ENCODE measurements at regions not wholly inside any gene's neighbourhood (a gene's known extent, or its start where the extent isn't known, plus 50 kb on each side); places are given as distances from the start of the nearest gene placed in this dataset.
"Not testable (repeated sequence)": the region's sequence is repeated elsewhere in the genome, so short reads cannot be mapped to it uniquely, and the experiment has no call there.

- not testable (repeated sequence) for H3K4me1 ChIP-seq (ENCODE audit: control insufficient read depth, insufficient read depth, low read length, unreplicated experiment); H2AFZ ChIP-seq (ENCODE audit: low read length, unreplicated experiment); H3K79me2 ChIP-seq (ENCODE audit: control insufficient read depth, insufficient read depth, low read length, unreplicated experiment); H3K27me3 ChIP-seq (ENCODE audit: insufficient read depth, low read length); H3K27ac ChIP-seq (ENCODE audit: low read depth, low read length); H3K4me3 ChIP-seq (ENCODE audit: low read depth, low read length); H3K36me3 ChIP-seq (ENCODE audit: insufficient read depth, low read length)
Observed at GRCh38 chrX:74183047-74183446, 120.9 kb upstream of the ZCCHC13 start.

DNA sequence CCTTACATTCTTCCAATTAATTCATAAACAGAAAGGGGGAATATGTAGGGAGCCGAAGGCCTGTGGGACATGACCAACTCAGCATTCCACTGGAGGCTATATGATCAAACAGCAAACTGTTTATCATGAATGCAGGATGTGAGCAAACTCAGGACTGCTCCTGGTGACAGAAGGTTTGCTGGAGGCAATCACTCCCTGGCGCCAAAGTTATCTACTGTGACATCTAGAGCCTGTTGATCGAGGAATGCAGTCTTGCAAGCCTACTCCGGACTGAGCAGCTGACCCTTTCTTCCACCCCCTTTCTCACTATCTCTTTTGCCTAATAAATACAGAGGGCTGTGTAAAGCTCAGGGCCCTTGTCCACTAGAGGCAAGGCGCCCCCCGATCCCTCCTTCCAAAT is 122.0 kb upstream of the ZCCHC13 start:
- not testable (repeated sequence) for H3K79me2 ChIP-seq (ENCODE audit: control insufficient read depth, insufficient read depth, low read length, unreplicated experiment); H3K4me1 ChIP-seq (ENCODE audit: control insufficient read depth, insufficient read depth, low read length, unreplicated experiment); H3K27me3 ChIP-seq (ENCODE audit: insufficient read depth, low read length); H3K4me3 ChIP-seq (ENCODE audit: low read depth, low read length); H3K36me3 ChIP-seq (ENCODE audit: insufficient read depth, low read length); H2AFZ ChIP-seq (ENCODE audit: low read length, unreplicated experiment); H3K27ac ChIP-seq (ENCODE audit: low read depth, low read length)

DNA sequence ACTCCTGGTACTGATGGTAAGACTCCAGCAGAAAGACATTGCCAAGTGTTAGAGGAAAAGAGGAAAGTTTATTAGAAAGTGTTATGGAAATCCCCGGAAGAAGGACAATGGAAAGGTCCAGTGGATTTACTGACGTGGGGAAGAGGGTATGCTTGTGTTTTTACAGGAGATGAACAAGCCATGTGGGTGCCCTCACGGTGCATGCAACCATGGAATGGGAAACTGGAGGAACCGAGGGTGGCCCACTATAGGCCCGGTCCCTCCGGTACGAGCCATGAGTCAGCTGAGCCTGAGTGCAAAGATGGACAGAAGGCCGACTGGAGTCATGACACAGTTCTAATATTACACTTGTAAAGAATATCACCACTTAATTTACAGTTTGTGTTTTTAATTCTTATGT is 123.3 kb upstream of the ZCCHC13 start:
- no peaks in the 10 kb centered on the region for H3K79me2 ChIP-seq (ENCODE audit: control insufficient read depth, insufficient read depth, low read length, unreplicated experiment)
- no peak overlapping the region for H2AFZ ChIP-seq (ENCODE audit: low read length, unreplicated experiment)
- no peaks in the 10 kb centered on the region for H3K27me3 ChIP-seq (ENCODE audit: insufficient read depth, low read length)
- H3K27ac ChIP-seq (ENCODE audit: low read depth, low read length): no peak overlapping the region
- H3K4me3 ChIP-seq (ENCODE audit: low read depth, low read length): no peak overlapping the region
- H3K36me3 ChIP-seq (ENCODE audit: insufficient read depth, low read length): no peaks in the 10 kb centered on the region
- no peaks in the 10 kb centered on the region for H3K4me1 ChIP-seq (ENCODE audit: control insufficient read depth, insufficient read depth, low read length, unreplicated experiment)

GRCh38 chrX:74179990-74180389 is 124.0 kb upstream of the ZCCHC13 start:
- no peaks in the 10 kb centered on the region for H3K4me1 ChIP-seq (ENCODE audit: control insufficient read depth, insufficient read depth, low read length, unreplicated experiment)
- H3K79me2 ChIP-seq (ENCODE audit: control insufficient read depth, insufficient read depth, low read length, unreplicated experiment): no peaks in the 10 kb centered on the region
- H3K27me3 ChIP-seq (ENCODE audit: insufficient read depth, low read length): no peaks in the 10 kb centered on the region
- no peak overlapping the region for H2AFZ ChIP-seq (ENCODE audit: low read length, unreplicated experiment)
- H3K27ac ChIP-seq (ENCODE audit: low read depth, low read length): no peak overlapping the region
- no peak overlapping the region for H3K4me3 ChIP-seq (ENCODE audit: low read depth, low read length)
- no peaks in the 10 kb centered on the region for H3K36me3 ChIP-seq (ENCODE audit: insufficient read depth, low read length)

DNA sequence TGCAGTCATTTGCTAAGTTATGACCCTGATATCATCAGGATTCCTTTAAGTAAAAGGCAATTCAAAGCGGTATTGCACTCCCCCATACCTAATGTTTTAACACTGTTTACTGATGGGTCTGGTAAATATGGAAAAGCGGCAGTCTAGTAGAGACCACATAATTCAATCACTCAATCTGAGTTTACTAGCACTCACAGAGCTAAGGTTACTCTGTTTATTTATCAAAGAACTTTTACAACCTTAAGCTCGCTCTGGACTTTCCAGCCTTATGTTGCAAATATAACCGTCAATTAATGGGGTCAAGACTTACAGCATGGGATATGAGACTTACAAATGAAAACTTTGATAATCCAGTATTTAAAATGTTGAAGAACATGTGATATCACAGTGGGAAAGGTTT is 124.5 kb upstream of the ZCCHC13 start:
- Histone ChIP-seq H3K79me2 (ENCODE audit: control insufficient read depth, insufficient read depth, low read length, unreplicated experiment) (no peaks in the 10 kb centered on the region), H3K36me3 (ENCODE audit: insufficient read depth, low read length) (no peaks in the 10 kb centered on the region), H3K27me3 (ENCODE audit: insufficient read depth, low read length) (no peaks in the 10 kb centered on the region), H2AFZ (ENCODE audit: low read length, unreplicated experiment) (no peak overlapping the region), H3K27ac (ENCODE audit: low read depth, low read length) (no peak overlapping the region), H3K4me3 (ENCODE audit: low read depth, low read length) (no peak overlapping the region), H3K4me1 (ENCODE audit: control insufficient read depth, insufficient read depth, low read length, unreplicated experiment) (no peaks in the 10 kb centered on the region)

GRCh38 chrX:74179071-74179470 is 124.9 kb upstream of the ZCCHC13 start:
- Histone ChIP-seq H3K4me1 (ENCODE audit: control insufficient read depth, insufficient read depth, low read length, unreplicated experiment) (no peaks in the 10 kb centered on the region), H3K27ac (ENCODE audit: low read depth, low read length) (no peak overlapping the region), H3K4me3 (ENCODE audit: low read depth, low read length) (no peak overlapping the region), H3K36me3 (ENCODE audit: insufficient read depth, low read length) (no peaks in the 10 kb centered on the region), H3K79me2 (ENCODE audit: control insufficient read depth, insufficient read depth, low read length, unreplicated experiment) (no peaks in the 10 kb centered on the region), H3K27me3 (ENCODE audit: insufficient read depth, low read length) (no peaks in the 10 kb centered on the region), H2AFZ (ENCODE audit: low read length, unreplicated experiment) (no peak overlapping the region)

DNA sequence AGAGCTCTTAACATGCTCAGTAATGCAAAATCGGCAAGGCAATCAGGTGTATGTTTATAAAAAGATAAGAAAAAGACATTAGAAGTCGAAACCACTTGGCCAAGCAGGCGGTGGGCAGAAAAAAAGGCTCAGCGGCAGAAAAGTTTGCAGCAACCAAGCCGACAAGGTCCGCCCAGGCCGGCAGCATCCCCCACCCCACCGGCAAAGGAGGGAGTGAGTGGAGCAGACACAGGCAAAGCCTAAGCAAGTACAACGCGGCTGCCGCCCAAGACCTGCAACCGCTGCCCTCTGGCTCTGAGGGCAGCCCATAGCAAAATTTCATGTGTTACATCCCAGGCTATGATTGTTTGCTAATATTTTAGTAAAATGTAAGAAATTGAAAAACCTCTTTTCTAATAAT is 125.4 kb upstream of the ZCCHC13 start:
- no peak overlapping the region for H3K27ac ChIP-seq (ENCODE audit: low read depth, low read length)
- no peaks in the 10 kb centered on the region for H3K4me1 ChIP-seq (ENCODE audit: control insufficient read depth, insufficient read depth, low read length, unreplicated experiment)
- H2AFZ ChIP-seq (ENCODE audit: low read length, unreplicated experiment): no peak overlapping the region
- H3K4me3 ChIP-seq (ENCODE audit: low read depth, low read length): no peak overlapping the region
- H3K27me3 ChIP-seq (ENCODE audit: insufficient read depth, low read length): no peaks in the 10 kb centered on the region
- H3K36me3 ChIP-seq (ENCODE audit: insufficient read depth, low read length): no peaks in the 10 kb centered on the region
- H3K79me2 ChIP-seq (ENCODE audit: control insufficient read depth, insufficient read depth, low read length, unreplicated experiment): no peaks in the 10 kb centered on the region

- H3K4me3 ChIP-seq (ENCODE audit: low read depth, low read length): no peak overlapping the region
- H2AFZ ChIP-seq (ENCODE audit: low read length, unreplicated experiment): no peak overlapping the region
Observed at GRCh38 chrX:74171465-74171864, 132.5 kb upstream of the ZCCHC13 start.

DNA sequence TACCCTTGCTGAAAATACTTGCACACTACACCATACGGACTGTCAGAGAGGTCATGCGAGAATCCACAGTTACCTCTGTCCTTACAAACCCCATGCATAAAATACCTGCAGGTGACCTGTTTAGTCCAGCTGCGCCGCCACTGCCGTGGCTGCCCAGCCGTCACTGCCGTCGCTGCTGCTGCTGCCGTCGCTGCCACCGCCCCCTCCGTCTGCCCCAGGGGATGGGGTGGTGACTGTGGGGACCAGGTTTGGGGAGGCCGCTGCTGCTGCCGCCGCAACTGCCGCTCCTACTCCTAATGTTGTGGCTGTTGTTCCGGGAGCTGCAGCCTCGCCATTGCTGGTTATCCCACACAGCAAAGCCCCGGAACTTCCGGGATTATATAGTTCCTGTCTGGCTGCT is 141.8 kb upstream of the ZCCHC13 start:
- H3K4me3 ChIP-seq (ENCODE audit: low read depth, low read length): no peak overlapping the region
- H3K27ac ChIP-seq (ENCODE audit: low read depth, low read length): no peak overlapping the region
- H2AFZ ChIP-seq (ENCODE audit: low read length, unreplicated experiment): no peak overlapping the region
- H3K79me2 ChIP-seq (ENCODE audit: control insufficient read depth, insufficient read depth, low read length, unreplicated experiment): no peaks in the 10 kb centered on the region
- H3K27me3 ChIP-seq (ENCODE audit: insufficient read depth, low read length): no peaks in the 10 kb centered on the region
- no peaks in the 10 kb centered on the region for H3K36me3 ChIP-seq (ENCODE audit: insufficient read depth, low read length)
- H3K4me1 ChIP-seq (ENCODE audit: control insufficient read depth, insufficient read depth, low read length, unreplicated experiment): no peaks in the 10 kb centered on the region

More at GRCh38 chrX:74171465-74171864, 132.5 kb upstream of the ZCCHC13 start:
- Histone ChIP-seq H3K36me3 (ENCODE audit: insufficient read depth, low read length) (no peaks in the 10 kb centered on the region), H3K79me2 (ENCODE audit: control insufficient read depth, insufficient read depth, low read length, unreplicated experiment) (no peaks in the 10 kb centered on the region), H3K27me3 (ENCODE audit: insufficient read depth, low read length) (no peaks in the 10 kb centered on the region), H3K27ac (ENCODE audit: low read depth, low read length) (no peak overlapping the region), H3K4me1 (ENCODE audit: control insufficient read depth, insufficient read depth, low read length, unreplicated experiment) (no peaks in the 10 kb centered on the region)

DNA sequence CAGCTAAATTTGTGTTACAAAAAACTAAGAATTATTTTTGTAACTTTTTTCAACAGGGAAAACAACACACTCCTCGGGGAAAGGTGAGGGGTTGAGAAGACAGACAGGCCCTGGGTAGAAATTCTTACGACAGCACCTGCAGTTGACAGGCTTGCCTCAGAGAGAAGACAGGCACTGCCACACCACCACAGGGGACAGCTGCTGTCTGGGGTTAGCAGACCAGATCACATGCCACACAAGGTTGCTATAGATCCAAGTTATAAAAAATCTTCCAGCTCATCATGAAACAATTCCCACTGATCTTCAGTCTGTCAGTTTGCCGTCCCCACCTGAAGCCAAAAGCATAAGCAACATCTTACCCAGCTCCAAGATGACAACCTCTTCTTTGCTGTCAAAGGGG is 143.2 kb upstream of the ZCCHC13 start:
- no peaks in the 10 kb centered on the region for H3K4me1 ChIP-seq (ENCODE audit: control insufficient read depth, insufficient read depth, low read length, unreplicated experiment)
- H2AFZ ChIP-seq (ENCODE audit: low read length, unreplicated experiment): no peak overlapping the region
- H3K4me3 ChIP-seq (ENCODE audit: low read depth, low read length): no peak overlapping the region
- no peak overlapping the region for H3K27ac ChIP-seq (ENCODE audit: low read depth, low read length)
- H3K27me3 ChIP-seq (ENCODE audit: insufficient read depth, low read length): no peaks in the 10 kb centered on the region
- H3K79me2 ChIP-seq (ENCODE audit: control insufficient read depth, insufficient read depth, low read length, unreplicated experiment): no peaks in the 10 kb centered on the region
- no peaks in the 10 kb centered on the region for H3K36me3 ChIP-seq (ENCODE audit: insufficient read depth, low read length)

GRCh38 chrX:74160358-74160757 is 143.6 kb upstream of the ZCCHC13 start:
- no peaks in the 10 kb centered on the region for H3K27me3 ChIP-seq (ENCODE audit: insufficient read depth, low read length)
- no peaks in the 10 kb centered on the region for H3K4me1 ChIP-seq (ENCODE audit: control insufficient read depth, insufficient read depth, low read length, unreplicated experiment)
- no peaks in the 10 kb centered on the region for H3K79me2 ChIP-seq (ENCODE audit: control insufficient read depth, insufficient read depth, low read length, unreplicated experiment)
- H2AFZ ChIP-seq (ENCODE audit: low read length, unreplicated experiment): no peak overlapping the region
- no peak overlapping the region for H3K27ac ChIP-seq (ENCODE audit: low read depth, low read length)
- no peak overlapping the region for H3K4me3 ChIP-seq (ENCODE audit: low read depth, low read length)
- no peaks in the 10 kb centered on the region for H3K36me3 ChIP-seq (ENCODE audit: insufficient read depth, low read length)

DNA sequence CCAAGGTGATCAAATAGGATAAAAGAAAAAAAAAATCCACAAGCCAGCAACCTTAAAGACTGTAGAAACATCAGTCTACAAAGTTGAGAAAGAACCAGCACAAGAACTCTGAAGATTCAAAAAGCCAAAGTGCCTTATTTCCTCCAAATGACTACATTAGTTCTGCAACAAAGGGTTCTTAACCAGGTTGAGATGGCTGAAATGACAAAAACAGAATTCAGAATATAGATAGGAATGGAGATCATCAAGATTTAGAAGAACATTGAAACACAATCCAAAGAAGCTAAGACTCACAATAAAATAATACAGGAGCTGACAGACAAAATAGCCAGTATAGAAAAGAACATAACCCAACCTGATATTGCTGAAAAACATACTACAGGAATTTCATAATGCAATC is 156.5 kb upstream of the ZCCHC13 start:
- Histone ChIP-seq H2AFZ (ENCODE audit: low read length, unreplicated experiment) (no peak overlapping the region), H3K36me3 (ENCODE audit: insufficient read depth, low read length) (no peaks in the 10 kb centered on the region), H3K27me3 (ENCODE audit: insufficient read depth, low read length) (no peaks in the 10 kb centered on the region), H3K4me3 (ENCODE audit: low read depth, low read length) (no peak overlapping the region), H3K4me1 (ENCODE audit: control insufficient read depth, insufficient read depth, low read length, unreplicated experiment) (no peaks in the 10 kb centered on the region), H3K27ac (ENCODE audit: low read depth, low read length) (no peak overlapping the region), H3K79me2 (ENCODE audit: control insufficient read depth, insufficient read depth, low read length, unreplicated experiment) (no peaks in the 10 kb centered on the region)

Data from ACC112 (cell line).